NCI-H526 (cell line): ENCODE measurements at regions not wholly inside any gene's neighbourhood (a gene's known extent, or its start where the extent isn't known, plus 50 kb on each side); places are given as distances from the start of the nearest gene placed in this dataset.
"Not testable (repeated sequence)": the region's sequence is repeated elsewhere in the genome, so short reads cannot be mapped to it uniquely, and the experiment has no call there.

ENCODE experiments used
- DNase-seq, 2 experiments: peaks; one replicate each; lab custom pipeline; 2025; lab: John Stamatoyannopoulos, UW

DNA sequence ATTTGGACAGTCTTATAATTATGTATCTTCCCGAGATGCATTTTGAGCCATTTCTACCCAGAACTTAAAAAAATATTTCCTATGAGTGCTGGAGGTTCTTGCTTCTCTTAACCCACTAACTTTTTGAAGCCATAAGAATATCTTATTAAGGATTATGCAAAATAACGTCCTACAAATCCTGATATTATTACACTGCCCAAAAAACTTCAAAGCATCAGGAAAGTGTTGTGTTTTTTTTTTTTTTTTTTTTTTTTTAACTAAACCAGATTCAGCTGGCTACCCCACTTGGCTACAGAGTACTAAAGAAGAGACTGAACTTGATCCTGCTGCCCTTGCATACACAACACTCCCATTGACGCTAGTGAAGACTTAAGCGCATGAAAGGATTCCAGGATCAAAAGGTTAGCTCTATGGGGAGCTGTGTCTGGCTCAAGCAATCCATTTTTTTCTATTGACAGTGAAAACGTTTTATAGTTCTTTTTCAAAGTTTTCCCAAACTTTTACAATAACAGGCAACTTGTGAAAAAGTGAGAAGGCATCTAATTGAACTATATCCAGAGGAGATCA, 141.4 kb downstream of the KCNRG start:
- DNase-seq = no peak

DNA sequence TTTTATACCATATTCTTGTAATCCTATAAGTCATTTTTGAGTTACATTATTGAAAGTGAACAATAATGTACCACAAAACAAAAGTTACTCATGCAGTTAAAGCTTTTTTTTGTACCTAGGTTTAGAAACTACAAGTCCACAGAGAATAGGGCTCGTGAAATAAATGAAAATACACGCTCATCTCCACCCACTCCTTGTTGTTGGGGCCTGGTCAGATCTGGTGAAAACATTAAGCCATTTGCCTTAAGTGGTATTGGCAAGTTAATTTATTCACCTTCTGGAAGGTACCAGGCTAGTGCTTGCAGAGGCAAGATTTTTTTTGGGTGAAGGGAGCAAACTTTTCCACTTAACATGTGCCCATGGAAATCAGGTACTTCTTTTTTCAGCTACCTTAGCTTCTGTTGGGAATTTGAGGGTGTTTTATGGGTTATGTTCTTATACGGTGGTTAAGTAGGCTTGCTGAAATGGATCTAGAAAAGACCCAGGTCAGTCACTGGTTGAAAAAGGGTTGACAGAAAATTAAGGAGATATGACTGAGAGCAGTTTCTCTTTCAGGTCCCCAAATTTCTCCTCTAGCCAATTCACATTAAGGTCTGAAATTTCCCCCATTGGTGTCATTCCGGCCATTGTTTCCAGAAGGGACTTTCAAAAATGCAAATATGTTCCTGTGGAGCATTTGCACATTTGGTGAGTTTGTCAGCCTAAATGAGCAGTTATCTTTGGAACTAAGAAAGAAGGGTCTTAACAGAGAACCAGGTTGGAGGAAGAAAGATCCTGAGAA, 143.3 kb downstream of the KCNRG start:
- DNase-seq = no peak

DNA sequence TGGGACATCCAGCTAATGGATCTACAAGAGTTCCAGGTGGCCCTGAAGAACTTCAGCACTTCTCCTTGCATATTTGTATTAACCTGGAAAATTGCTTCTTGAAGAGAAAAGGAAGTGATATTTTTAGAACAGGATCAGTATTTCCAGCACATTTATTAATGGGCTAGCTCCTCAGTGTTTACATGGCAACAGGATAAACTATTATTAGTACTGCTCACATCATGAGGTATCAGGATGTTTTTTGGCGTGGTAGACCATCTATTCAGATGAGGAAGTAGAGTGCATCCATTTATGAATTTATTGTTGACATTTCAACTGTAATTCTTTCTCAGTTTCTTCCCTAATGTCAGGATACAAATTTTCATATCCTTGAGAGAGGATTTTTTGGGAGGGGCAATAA, 144.4 kb downstream of the KCNRG start:
- no peak for DNase-seq

DNA sequence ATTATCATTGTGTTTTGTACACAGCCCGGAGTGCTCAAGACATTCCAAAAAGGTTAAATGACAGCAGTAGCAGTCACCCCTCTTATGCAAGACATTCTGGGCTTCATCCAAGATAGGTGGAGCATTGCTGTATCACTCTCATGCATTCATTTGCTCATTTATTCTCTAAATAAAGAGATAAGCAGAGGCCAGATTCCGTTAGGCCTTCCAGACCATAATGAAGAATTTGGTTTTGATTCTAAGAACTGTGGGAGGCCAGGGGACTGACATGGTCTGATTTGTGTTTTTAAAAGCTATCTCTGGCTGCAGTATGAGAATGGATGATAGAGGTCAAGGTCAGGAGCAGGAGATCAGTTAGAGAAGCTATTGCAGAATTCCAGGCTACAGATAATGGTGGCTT, 145.8 kb downstream of the KCNRG start:
- no peak for DNase-seq

DNA sequence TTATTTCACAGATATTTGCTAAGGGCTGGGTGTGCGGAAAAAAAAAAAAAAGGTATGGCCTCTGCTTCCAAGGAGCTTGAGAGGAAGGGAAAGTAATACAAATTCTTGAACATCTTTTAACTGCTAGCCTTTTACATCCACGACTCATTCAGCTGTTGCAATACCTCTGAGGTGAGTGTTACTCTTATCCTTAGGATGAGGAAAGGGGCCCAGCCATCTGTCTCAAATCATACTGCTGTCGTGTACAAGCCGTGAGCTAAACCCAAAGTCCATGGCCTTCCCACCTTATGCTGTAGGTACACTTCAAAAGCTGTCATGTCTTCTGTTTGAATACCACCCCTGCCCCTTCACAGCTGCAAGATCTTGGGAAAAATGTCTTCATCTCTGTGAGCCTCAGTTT, 146.8 kb downstream of the KCNRG start:
- DNase-seq = no peak

DNA sequence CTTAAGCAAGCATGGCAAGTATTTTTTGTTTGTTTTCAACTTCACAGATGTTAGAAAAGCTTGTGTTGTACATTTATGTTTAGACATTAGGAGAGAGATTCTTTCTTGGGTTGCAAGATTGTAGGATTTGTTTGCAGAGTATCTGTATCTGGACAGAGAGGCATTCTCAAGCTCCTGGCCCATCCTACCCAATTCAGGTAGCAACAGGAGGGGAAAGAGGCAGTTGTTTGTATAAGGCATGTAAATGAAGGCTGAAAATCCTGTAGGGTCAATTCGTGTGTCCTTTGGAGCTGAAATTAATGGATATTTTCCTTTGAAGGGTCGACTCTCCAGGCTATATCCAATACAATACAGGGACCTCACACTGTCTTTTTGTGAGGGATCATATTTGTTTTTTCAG, 147.3 kb downstream of the KCNRG start:
- DNase-seq = no peak

DNA sequence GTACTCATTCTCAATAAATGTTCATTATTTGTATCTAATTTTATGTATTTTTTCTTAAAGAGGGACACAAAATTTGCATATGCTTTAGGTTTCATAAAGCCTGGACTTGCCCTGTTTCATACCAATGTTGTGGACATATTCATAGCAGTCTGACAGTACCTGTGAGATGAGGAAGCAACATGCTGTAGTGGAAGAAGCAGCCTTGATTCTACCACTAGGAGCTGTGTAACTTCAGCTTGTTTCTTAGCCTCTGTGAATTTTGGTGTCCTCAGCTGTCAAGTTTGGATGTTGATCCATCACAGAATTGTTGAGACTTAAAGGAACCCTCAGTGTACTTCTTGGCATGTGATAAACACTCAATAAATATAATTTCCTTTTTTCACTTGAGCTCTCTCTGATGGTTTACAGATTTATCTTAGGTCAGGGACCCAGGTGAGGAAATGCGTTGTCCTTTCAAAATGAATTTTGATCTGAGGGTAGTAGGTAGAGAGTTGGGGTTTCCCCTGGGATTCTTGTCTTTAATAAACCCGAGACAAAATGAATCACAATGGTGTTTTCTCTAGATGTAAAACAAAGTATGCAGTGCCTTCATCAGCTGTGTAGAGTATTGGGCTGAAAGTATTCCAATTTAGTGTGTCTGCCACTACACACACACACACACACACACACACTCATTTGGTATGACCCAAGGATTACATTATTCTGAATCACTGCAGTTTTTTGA, 152.1 kb downstream of the KCNRG start:
- no peak for DNase-seq

DNA sequence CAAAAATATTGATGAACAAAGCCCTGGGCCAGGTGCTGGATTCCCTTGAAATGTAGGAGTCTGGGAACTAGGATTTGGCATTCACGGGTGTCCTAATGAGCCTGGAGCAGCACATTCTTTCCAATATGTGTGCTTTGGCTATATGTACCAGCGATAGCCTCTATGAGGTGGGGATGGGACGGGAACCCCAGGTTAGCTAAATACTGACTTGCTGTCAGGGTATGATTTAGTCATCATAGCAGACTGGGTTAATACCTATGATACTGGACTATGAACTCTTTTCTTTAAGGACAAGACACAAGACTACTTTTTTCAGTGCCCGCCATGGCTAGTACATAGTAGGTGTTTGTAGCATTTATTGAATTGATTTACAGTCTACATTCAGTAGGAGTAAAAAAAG, 152.7 kb downstream of the KCNRG start:
- DNase-seq = no peak

DNA sequence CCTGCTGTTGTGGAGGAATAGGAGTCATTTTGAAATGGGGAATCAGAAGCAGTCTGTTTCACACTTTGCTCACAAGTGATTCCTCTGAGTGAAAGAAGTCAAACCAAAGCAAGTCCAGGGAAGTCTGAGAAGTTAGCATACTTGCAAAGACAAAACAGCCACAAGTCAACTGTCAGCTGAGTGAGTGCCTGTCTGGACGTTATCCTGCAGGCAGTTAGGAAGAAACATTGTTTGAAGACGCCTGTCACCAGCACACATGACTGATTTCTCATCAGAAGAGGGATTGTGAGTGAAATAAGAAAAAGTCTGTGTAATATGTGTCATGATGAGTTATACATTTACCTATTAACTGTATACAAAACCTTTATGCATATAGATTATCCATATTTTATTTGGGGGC, 153.5 kb downstream of the KCNRG start:
- peak in 1 of 2 experiments; percentile 21 for DNase-seq

DNA sequence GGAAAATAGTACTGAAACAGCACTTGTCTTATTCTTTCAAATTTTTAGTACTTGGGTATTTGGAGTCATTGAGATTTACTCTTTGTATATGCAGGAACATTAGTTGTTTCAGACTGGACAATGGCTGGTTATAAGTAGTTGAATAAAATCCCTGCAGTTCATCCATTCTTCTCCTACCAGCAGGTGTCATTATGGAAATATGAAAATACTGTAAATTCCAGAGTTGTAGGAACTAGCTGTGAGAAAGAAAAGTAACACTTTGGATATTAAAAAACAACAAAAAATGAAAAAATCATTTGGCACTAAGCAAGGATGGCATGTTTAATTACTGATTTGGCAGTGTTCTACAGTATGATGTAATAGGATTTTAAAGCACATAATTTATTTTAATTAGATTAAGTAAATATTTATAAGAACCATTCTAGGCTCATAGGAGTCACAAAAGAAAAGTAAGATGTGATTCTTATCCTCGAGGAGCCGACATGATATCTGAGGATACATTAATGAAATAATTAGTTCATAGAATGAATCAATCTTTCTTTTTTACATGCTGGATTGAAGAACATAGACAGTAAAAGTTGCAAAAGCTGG, 155.3 kb downstream of the KCNRG start:
- no peak for DNase-seq

DNA sequence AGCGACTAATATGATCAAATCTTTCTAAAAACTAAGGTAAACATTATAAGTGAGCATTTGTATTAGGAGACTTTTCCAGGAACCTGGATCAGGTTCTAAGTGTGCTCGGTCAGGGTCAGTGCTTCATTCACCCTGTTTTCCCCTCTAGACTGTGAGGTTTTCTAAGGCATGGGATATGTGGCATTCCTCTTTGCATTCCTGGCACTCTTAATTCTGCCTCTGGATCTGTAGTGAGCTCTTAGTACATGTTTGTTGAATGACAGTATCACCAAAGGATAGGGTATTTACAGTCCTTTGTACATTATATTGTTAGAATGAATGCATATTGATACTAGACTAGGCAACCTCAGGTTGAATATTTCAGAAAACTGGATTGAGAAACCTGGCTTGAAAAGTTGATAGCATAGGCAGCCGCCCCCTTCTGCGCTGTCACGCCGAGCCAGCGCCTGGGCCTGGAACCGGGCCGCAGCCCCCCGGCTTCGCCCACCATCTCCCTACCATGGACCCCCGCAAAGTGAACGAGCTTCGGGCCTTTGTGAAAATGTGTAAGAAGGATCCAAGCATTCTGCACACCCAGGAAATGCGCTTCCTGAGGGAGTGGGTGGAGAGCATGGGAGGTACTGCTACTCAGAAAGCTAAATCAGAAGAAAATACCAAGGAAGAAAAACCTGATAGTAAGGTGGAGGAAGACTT, 156.5 kb downstream of the KCNRG start:
- DNase-seq = no peak

DNA sequence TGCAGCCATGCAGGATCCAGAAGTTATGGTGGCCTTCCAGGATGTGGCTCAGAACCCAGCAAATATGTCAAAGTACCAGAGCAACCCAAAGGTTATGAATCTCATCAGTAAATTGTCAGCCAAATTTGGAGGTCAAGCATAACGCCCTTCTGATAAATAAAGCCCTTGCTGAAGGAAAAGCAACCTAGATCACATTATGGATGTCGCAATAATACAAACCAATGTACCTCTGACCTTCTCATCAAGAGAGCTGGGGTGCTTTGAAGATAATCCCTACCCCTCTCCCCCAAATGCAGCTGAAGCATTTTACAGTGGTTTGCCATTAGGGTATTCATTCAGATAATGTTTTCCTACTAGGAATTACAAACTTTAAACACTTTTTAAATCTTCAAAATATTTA, 157.8 kb downstream of the KCNRG start:
- not testable (repeated sequence) for DNase-seq

DNA sequence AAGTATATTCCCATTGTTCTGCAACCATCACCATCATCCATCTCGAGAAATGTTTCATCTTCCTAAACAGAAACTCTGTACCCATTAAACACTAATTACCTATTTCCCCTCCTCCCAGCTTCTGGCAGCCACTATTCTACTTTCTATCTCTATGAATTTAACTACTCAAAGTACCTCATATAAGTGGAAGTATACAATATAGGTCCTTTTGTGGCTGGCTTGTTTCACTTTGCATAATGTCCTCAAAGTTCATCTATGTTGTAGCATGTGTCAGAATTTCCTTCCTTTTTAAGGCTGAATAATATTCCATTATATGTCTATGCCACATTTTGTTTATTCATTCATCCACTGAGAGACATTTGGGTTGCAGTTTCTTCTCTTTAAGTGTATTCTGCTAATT, 159.4 kb downstream of the KCNRG start:
- DNase-seq = no peak

DNA sequence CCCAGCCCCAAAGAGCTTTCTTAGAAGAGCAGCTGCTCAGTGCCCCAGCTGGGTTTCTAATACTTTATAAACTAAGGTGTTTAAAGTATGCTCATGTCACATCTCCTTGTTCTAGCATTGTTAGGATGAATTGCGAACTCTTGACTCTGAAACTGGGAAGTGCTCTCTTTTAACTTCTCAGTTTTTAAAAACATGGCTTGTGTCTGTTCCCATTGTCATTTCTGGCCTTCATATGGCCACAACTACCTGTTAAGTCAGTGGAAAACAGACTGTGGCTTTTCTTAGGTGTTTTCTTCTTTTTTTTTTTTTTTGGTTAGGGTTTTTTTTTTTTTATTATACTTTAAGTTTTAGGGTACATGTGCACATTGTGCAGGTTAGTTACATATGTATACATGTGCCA, 164.7 kb downstream of the KCNRG start:
- no peak for DNase-seq

DNA sequence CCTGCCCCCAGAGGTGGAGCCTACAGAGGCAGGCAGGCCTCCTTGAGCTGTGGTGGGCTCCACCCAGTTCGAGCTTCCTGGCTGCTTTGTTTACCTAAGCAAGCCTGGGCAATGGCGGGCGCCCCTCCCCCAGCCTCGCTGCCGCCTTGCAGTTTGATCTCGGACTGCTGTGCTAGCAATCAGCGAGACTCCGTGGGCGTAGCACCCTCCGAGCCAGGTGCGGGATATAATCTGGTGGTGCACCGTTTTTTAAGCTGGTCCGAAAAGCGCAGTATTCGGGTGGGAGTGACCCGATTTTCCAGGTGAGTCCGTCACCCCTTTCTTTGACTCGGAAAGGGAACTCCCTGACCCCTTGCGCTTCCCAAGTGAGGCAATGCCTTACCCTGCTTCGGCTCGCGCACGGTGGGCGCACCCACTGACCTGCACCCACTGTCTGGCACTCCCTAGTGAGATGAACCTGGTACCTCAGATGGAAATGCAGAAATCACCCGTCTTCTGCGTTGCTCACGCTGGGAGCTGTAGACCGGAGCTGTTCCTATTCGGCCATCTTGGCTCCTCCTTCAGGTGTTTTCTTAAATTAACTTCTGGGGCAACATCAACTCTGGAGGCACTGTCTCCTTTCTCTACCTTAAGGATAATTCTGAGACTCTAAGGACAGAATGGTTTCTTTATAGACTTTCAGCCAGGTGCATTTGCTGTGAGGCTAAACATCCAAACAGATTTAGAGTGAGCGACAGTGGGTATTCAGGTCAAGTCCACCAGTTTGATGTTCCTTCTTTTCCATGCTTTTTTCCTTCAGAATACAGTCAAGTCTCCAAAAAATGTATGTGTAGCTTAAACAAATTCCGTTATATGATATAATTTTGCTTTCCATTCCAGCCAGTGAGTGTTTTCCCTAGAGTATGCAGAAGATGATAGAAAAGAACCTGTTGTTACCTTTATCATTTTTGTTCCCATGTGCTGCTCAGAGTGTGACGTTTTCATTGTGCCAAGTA, 170.8 kb downstream of the KCNRG start:
- peak in 1 of 2 experiments; percentile 20 for DNase-seq

DNA sequence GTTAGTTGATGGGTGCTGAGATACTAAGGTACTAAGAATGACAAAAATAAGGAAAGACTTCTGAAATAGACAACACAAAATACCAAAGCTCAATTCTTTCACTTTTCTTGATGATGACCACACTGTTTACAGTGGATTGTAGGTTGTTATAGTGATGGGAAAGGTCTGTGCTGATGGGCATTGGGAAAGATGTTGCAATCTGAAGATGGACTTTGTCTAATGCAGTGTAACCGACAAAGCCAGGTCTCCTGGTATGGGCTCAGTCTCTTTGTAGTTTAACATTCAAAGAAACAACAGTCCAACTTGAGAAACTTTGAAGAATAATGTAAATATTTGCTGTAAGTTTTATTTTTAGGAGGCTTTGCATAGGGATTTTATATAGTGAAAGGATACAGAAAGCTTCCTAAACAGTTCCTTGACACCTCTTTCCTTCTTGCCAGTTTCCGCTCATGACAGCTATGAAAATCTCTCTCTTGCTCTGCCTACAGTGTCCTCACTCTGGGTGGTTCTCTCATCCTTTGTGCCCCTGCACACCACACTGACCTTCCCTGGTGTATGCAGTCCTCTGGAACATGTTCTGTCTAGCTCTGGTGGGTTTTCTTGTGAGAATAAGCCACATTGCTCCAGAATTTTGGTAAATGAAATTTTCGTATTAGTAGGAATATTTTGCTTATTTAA, 172.2 kb downstream of the KCNRG start:
- no peak for DNase-seq

DNA sequence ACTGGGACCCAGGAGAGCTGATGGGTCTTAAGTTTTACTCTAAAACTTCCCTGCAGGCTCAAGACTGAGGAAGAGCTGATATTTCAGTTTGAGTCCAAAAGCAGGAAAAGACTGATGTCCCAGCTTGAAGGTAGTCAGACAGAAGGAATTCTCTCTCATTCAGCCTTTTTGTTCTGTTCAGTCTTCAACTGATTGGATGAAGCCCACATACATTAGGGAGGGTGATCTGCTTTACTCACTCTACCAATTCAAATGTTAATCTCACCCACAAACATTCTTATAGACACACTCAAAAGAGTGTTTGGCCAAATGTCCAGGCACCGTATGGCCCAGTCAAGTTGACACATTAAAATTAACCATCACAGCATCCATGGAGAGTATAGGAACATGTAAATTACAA, 173.5 kb downstream of the KCNRG start:
- no peak for DNase-seq

DNA sequence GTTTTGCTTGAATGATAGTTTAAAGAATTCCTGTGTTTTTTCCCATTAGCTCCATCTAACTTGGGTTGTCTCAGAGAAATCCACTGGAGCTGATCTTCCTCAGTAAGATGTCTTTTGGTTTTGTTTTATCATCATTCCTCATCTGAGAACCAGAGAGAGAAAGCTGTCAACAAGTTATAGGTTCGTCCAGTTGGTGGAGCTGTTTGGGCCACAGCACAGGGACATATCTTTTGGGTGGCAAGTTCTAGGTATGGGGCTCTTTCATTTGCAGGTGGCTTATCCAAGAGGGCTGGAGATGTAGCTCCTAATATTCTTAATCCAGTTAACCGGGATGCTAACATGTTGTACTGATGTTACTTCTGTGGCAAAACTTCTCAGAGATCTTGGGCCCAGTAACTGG, 174.2 kb downstream of the KCNRG start:
- DNase-seq = peak in 1 of 2 experiments; percentile 8

DNA sequence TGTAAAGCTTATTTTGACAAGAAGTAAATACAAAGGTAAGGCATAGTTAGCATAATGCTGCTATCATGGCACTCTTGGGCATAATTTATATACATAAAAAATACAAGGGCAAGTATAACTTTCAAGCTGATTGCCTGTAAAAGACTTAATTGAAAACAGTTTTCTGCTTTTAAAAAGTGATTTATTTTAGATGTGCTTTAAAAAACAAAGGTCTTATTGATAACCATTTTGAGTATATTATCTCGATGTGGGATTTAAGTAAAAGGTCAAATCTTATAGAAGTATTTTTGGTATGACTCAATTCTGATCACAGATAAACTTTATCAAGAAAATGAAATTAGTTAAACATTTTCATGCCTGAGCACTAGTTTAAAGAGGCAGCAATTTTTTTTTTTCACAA, 175.8 kb downstream of the KCNRG start:
- no peak for DNase-seq

DNA sequence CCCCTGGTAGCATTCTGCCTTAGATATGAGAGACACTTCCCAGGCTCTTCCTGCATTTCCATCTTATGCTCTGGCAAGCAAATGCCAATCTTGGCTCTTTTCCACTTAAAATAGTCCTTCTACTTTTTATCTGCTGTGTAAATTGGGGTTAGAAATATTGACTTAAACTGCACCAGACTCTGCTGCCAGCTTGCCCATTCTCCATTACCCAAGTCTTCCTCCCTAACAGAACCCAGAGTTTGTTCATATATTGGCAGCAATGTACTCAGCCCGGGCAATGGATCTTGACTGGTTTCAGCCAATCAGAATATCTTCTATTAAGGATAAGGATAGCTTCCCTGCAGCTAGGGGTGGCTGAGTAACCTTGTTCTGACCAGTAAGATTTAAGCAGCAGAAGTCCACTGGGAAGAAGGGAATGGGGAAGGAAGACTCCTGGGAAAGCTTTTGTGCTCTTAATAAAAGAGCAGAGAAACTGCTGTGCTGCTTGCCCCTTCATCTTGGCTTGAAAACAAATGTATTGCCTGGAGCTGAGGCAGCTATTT, 177.1 kb downstream of the KCNRG start:
- DNase-seq = no peak
